ENCODE measurements at regions not wholly inside any gene's neighbourhood (a gene's known extent, or its start where the extent isn't known, plus 50 kb on each side); places are given as distances from the start of the nearest gene placed in this dataset.

- TF ChIP-seq CSDC2 (CRISPR knock-in tag; IDR thresholded peaks at IDR 0.05) = no peak
- no peak for TF ChIP-seq PPARA (CRISPR knock-in tag; IDR thresholded peaks at IDR 0.05; ENCODE audit: borderline replicate concordance)
- no peak for TF ChIP-seq PATZ1 (CRISPR knock-in tag; IDR thresholded peaks at IDR 0.05; ENCODE audit: borderline replicate concordance)
These were observed 50.7 kb upstream of the OR4E1 start for GRCh38 chr14:21724090-21724973.
